Psoas muscle (tissue), 7 donors: ENCODE measurements at regions not wholly inside any gene's neighbourhood (a gene's known extent, or its start where the extent isn't known, plus 50 kb on each side); places are given as distances from the start of the nearest gene placed in this dataset.

Source experiments
- ATAC-seq, 4 donors: fragments of 200-7000 bp; cut with Tn5 transposase; one replicate each; pipeline ENCODE4 v1.9.1; 2020; ENCODE audit warnings: moderate library complexity in 3 of 4, mild to moderate bottlenecking in 2 of 4
- DNase-seq, 2 donors: peaks; one replicate each; pipeline ENCODE4 v3.0.0-alpha.2; 2020
- H3K27ac ChIP-seq: fragments of 200-600 bp; one replicate; pipeline ENCODE4 v1.8.0; 2022
- H3K27me3 ChIP-seq, 3 donors: fragments of 200-600 bp in 1 of 3; one replicate each; pipeline versions ENCODE4 v1.6.1 to v1.8.0; 2013 to 2022; ENCODE audit warnings: low read length in 2 of 3, mild to moderate bottlenecking in 2 of 3, moderate library complexity in 1 of 3; ENCODE audit not compliant: insufficient read depth in 3 of 3
- H3K36me3 ChIP-seq, 2 donors: fragments of 200-600 bp in 1 of 2; one replicate each; pipeline versions ENCODE4 v1.6.1 to v1.8.0; 2013 to 2022; ENCODE audit warnings: low read depth in 1 of 2, mild to moderate bottlenecking in 1 of 2, moderate library complexity in 1 of 2; ENCODE audit not compliant: insufficient read depth in 1 of 2
- H3K4me1 ChIP-seq: fragments of 200-600 bp; one replicate; pipeline ENCODE4 v1.8.0; 2022
- H3K4me3 ChIP-seq: fragments of 200-600 bp; one replicate; pipeline ENCODE4 v1.8.0; 2022; ENCODE audit warnings: mild to moderate bottlenecking
- H3K9me3 ChIP-seq: fragments of 200-600 bp; one replicate; pipeline ENCODE4 v1.8.0; 2022
- CTCF ChIP-seq: fragments of 200-600 bp; IDR thresholded peaks from one replicate; pipeline ENCODE4 v1.8.0; 2022; ENCODE audit warnings: antibody characterized with exemption
- WGBS, 3 donors: extraction: QIAGEN DNeasy Blood & Tissue Kit; methylation state at CpG; one replicate each; pipeline versions ENCODE4 v1.1.6 to v1.1.7; 2013; 5-methylcytosine and 5-hydroxymethylcytosine counted together
- intact Hi-C, 2 donors: fragments of 100-400 bp; cut with DNase I; formaldehyde crosslinking; loops; one replicate each; pipeline versions ENCODE4 v1.11.0 to v1.14.2; 2022
- donor health status: healthy with polysubstance abuse.
- donor health status: DM: no; HTN: no; CAD: no; lungs with moderate emphysema.
- donor health status: Bipolar disorder and iron deficiency.
- donor health status: healthy.
- donor health status: DM: yes; HTN: yes; CAD: no.
- donor health status: DM: no; HTN: no; CAD: no.
- donor health status: DM: yes; HTN: yes; CAD: no.

GRCh38 chr2:200137271-200137670 is 169.2 kb upstream of the SPATS2L start:
- H3K9me3 ChIP-seq, result no peaks in the 10 kb centered on the region
- no peak overlapping the region for H3K4me3 ChIP-seq
- H3K27ac ChIP-seq, result no peak overlapping the region
- ATAC-seq, result no peak
- H3K36me3 ChIP-seq, result no peaks in the 10 kb centered on the region
- intact Hi-C loops, result no loop called here
- WGBS, 3 donors, result 75 to 82% (median 76%) methylated on average over 2 of the region's 2 CpGs
- DNase-seq, result no peak
- TF ChIP-seq CTCF, result no peak
- no peaks in the 10 kb centered on the region for H3K27me3 ChIP-seq
- H3K4me1 ChIP-seq, result no peaks in the 10 kb centered on the region

GRCh38 chr2:200137691-200138090 is 168.8 kb upstream of the SPATS2L start:
- Histone ChIP-seq H3K36me3 (no peaks in the 10 kb centered on the region), H3K4me3 (no peak overlapping the region), H3K9me3 (no peaks in the 10 kb centered on the region), H3K27ac (no peak overlapping the region), H3K4me1 (no peaks in the 10 kb centered on the region), H3K27me3 (no peaks in the 10 kb centered on the region)
- TF ChIP-seq CTCF, result no peak
- DNase-seq (no peak), ATAC-seq (no peak)
- WGBS, 3 donors, result 91 to 97% (median 94%) methylated on average over 1 of the region's 1 CpG
- intact Hi-C loops, result no loop called here

- TF ChIP-seq CTCF, result no peak
- DNase-seq (no peak), ATAC-seq (no peak)
- H3K9me3 ChIP-seq, result no peaks in the 10 kb centered on the region
- H3K27me3 ChIP-seq, result no peaks in the 10 kb centered on the region
- 62 to 73% (median 69%) methylated on average over 2 of the region's 2 CpGs for WGBS, 3 donors
- H3K4me1 ChIP-seq, result no peaks in the 10 kb centered on the region
- no peak overlapping the region for H3K4me3 ChIP-seq
- H3K27ac ChIP-seq, result no peak overlapping the region
- intact Hi-C loops, result no loop called here
- no peaks in the 10 kb centered on the region for H3K36me3 ChIP-seq
These were observed 167.9 kb upstream of the SPATS2L start for GRCh38 chr2:200138391-200139124.

GRCh38 chr2:200144571-200144970 is 161.9 kb upstream of the SPATS2L start:
- Histone ChIP-seq H3K4me1 (no peaks in the 10 kb centered on the region), H3K4me3 (no peak overlapping the region), H3K9me3 (no peaks in the 10 kb centered on the region), H3K27ac (no peak overlapping the region), H3K27me3 (no peaks in the 10 kb centered on the region), H3K36me3 (no peaks in the 10 kb centered on the region)
- TF ChIP-seq CTCF, result no peak
- 95 to 100% (median 100%) methylated on average over 2 of the region's 2 CpGs for WGBS, 3 donors
- DNase-seq (no peak), ATAC-seq (no peak)
- intact Hi-C loops, result no loop called here

GRCh38 chr2:200146501-200146900 is 160.0 kb upstream of the SPATS2L start:
- Histone ChIP-seq H3K4me1 (no peaks in the 10 kb centered on the region), H3K9me3 (no peaks in the 10 kb centered on the region), H3K27me3 (no peaks in the 10 kb centered on the region), H3K36me3 (no peaks in the 10 kb centered on the region), H3K4me3 (no peak overlapping the region), H3K27ac (no peak overlapping the region)
- TF ChIP-seq CTCF, result no peak
- no peak for ATAC-seq
- 53 to 71% (median 57%) methylated on average over 3 of the region's 3 CpGs for WGBS, 3 donors
- intact Hi-C loops, result no loop called here
- DNase-seq, result no peak
